K562 (cell line): ENCODE measurements at regions not wholly inside any gene's neighbourhood (a gene's known extent, or its start where the extent isn't known, plus 50 kb on each side); places are given as distances from the start of the nearest gene placed in this dataset.

Experiments used
- CTCF ChIP-seq, 3 experiments: IDR thresholded peaks in 2 of 3; conservative IDR thresholded peaks in 1 of 3; 2 replicates each; pipeline ENCODE4 v1.5.1; 2011 to 2012; ENCODE audit warnings: low read length in 3 of 3, mild to moderate bottlenecking in 3 of 3, control low read depth in 2 of 3, improper control_type of control experiment in 1 of 3, inconsistent platforms in 1 of 3, low read depth in 1 of 3, mixed read lengths in 1 of 3, moderate library complexity in 1 of 3; ENCODE audit not compliant: insufficient read depth in 2 of 3
- HBP1 ChIP-seq: fragments of 450-650 bp; formaldehyde crosslinking; IDR thresholded peaks from 2 replicates; pipeline ENCODE4 v1.4.0; 2022; ENCODE audit warnings: missing genetic modification characterization
- ZNF12 ChIP-seq: sonication (generic); formaldehyde crosslinking; IDR thresholded peaks from 2 replicates; pipeline ENCODE4 v1.4.0; 2020; ENCODE audit warnings: mild to moderate bottlenecking, missing genetic modification reagents

GRCh38 chr6:81969011-81969410 is 216.5 kb upstream of the TENT5A start:
- TF ChIP-seq ZNF12 (CRISPR knock-in tag): no peak
- no peak for TF ChIP-seq HBP1 (CRISPR knock-in tag)
- TF ChIP-seq CTCF (IDR thresholded peaks at IDR 0.05 in 2 of 3, conservative IDR thresholded peaks at IDR 0.05 in 1 of 3; ENCODE audit: insufficient read depth in 2 of 3, low read depth in 1 of 3, low read length in 3 of 3): no peak
